ENCODE measurements at regions not wholly inside any gene's neighbourhood (a gene's known extent, or its start where the extent isn't known, plus 50 kb on each side); places are given as distances from the start of the nearest gene placed in this dataset.

DNA sequence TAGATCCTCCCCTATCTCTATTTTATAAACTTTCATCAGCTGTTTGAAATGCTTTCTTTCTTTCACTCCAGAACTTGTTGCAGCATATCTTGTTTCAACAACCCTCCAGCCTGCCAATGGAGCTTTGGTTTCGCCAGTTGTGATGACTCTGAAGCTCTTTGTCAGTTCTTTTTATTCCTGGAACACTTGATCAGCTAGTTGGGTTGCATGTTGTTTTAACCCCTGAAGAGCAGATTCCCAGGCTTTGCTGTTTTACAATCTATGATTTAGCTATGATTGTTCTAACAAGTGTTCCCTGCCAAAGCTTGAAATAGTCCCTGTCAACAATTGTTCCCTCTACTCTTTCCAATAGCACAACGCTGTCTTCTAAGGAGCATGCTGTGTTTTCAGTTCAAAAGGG is 50.6 kb upstream of the FUT8 start:
- H3K4me1 Mint-ChIP-seq, result peaks cover 4% of the 10 kb centered on the region
- TF ChIP-seq CTCF (conservative IDR thresholded peaks at IDR 0.05; ENCODE audit: low read depth in 2 of 2), result no peak
- TF ChIP-seq CREB1 (CRISPR knock-in tag; IDR thresholded peaks at IDR 0.05; ENCODE audit: low read depth), result no peak
- no peak for TF ChIP-seq ZNF462 (CRISPR knock-in tag; IDR thresholded peaks at IDR 0.05)
- no peak for TF ChIP-seq EZH2phosphoT487 (IDR thresholded peaks at IDR 0.05; ENCODE audit: unreplicated experiment)
- TF ChIP-seq STAT1 (IDR thresholded peaks at IDR 0.05; ENCODE audit: unreplicated experiment), result no peak
- TF ChIP-seq ZNF114 (CRISPR knock-in tag; IDR thresholded peaks at IDR 0.05), result no peak
- no peak for TF ChIP-seq NANOG (IDR thresholded peaks at IDR 0.05; ENCODE audit: borderline replicate concordance)
- TF ChIP-seq ZNF331 (CRISPR knock-in tag; IDR thresholded peaks at IDR 0.05; ENCODE audit: low read depth), result no peak
- TF ChIP-seq, protein P1, sequence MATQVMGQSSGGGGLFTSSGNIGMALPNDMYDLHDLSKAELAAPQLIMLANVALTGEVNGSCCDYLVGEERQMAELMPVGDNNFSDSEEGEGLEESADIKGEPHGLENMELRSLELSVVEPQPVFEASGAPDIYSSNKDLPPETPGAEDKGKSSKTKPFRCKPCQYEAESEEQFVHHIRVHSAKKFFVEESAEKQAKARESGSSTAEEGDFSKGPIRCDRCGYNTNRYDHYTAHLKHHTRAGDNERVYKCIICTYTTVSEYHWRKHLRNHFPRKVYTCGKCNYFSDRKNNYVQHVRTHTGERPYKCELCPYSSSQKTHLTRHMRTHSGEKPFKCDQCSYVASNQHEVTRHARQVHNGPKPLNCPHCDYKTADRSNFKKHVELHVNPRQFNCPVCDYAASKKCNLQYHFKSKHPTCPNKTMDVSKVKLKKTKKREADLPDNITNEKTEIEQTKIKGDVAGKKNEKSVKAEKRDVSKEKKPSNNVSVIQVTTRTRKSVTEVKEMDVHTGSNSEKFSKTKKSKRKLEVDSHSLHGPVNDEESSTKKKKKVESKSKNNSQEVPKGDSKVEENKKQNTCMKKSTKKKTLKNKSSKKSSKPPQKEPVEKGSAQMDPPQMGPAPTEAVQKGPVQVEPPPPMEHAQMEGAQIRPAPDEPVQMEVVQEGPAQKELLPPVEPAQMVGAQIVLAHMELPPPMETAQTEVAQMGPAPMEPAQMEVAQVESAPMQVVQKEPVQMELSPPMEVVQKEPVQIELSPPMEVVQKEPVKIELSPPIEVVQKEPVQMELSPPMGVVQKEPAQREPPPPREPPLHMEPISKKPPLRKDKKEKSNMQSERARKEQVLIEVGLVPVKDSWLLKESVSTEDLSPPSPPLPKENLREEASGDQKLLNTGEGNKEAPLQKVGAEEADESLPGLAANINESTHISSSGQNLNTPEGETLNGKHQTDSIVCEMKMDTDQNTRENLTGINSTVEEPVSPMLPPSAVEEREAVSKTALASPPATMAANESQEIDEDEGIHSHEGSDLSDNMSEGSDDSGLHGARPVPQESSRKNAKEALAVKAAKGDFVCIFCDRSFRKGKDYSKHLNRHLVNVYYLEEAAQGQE (IDR thresholded peaks at IDR 0.05; ENCODE audit: unreplicated experiment), result no peak
- TF ChIP-seq POLR2AphosphoS5 (IDR thresholded peaks at IDR 0.05; ENCODE audit: low read depth), result no peak
- no peak for TF ChIP-seq JUNB (IDR thresholded peaks at IDR 0.05; ENCODE audit: unreplicated experiment)
- TF ChIP-seq, protein P2, sequence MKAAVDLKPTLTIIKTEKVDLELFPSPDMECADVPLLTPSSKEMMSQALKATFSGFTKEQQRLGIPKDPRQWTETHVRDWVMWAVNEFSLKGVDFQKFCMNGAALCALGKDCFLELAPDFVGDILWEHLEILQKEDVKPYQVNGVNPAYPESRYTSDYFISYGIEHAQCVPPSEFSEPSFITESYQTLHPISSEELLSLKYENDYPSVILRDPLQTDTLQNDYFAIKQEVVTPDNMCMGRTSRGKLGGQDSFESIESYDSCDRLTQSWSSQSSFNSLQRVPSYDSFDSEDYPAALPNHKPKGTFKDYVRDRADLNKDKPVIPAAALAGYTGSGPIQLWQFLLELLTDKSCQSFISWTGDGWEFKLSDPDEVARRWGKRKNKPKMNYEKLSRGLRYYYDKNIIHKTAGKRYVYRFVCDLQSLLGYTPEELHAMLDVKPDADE (IDR thresholded peaks at IDR 0.05), result no peak
- TF ChIP-seq EZH2 (IDR thresholded peaks at IDR 0.05; ENCODE audit: low read depth, unreplicated experiment), result no peak
- no peak overlapping the region for H3K27ac ChIP-seq (ENCODE audit: low read depth)
- H3K36me3 Mint-ChIP-seq (ENCODE audit: low read depth), result no peaks in the 10 kb centered on the region
- H3K4me3 ChIP-seq, result no peak overlapping the region
- H2AFZ ChIP-seq, result no peak overlapping the region
- no peaks in the 10 kb centered on the region for H3K9me2 ChIP-seq (ENCODE audit: insufficient read depth)
- ATAC-seq, result no peak
- no peak overlapping the region for H3K4me2 ChIP-seq
- no peaks in the 10 kb centered on the region for H3K36me3 ChIP-seq (ENCODE audit: insufficient read depth)
- DNase-seq (ENCODE audit: low spot score), result no peak
- no peaks in the 10 kb centered on the region for H3K79me2 ChIP-seq (replicated peaks; ENCODE audit: insufficient read depth)
- no peaks in the 10 kb centered on the region for H3K9me3 Mint-ChIP-seq
- no peak overlapping the region for H3K27ac Mint-ChIP-seq
- no peaks in the 10 kb centered on the region for H3F3A ChIP-seq (replicated peaks; ENCODE audit: low read depth)
- no peaks in the 10 kb centered on the region for H3K27me3 ChIP-seq (ENCODE audit: insufficient read depth)
- peaks cover 6% of the 10 kb centered on the region; the same call in 1 of the 2 replicates for H3K4me1 ChIP-seq (ENCODE audit: insufficient read depth)
- no peaks in the 10 kb centered on the region for H3K27me3 Mint-ChIP-seq (ENCODE audit: insufficient read depth, low read depth, poor library complexity)
- H4K20me1 ChIP-seq (replicated peaks; ENCODE audit: insufficient read depth), result no peaks in the 10 kb centered on the region
- no peak overlapping the region for H3K4me3 Mint-ChIP-seq

Measured in GM23338 (cell line).